Keratinocyte (primary cell): ENCODE measurements at regions not wholly inside any gene's neighbourhood (a gene's known extent, or its start where the extent isn't known, plus 50 kb on each side); places are given as distances from the start of the nearest gene placed in this dataset.

ENCODE experiments used
- EZH2 ChIP-seq: IDR thresholded peaks from one replicate; pipeline ENCODE4 v1.6.1; 2012; ENCODE audit warnings: inconsistent platforms, mild to moderate bottlenecking, low read length, moderate library complexity
- TF ChIP-seq, protein P1 (sequence below), 3 experiments: IDR thresholded peaks in 1 of 3; conservative IDR thresholded peaks in 1 of 3; optimal IDR thresholded peaks in 1 of 3; 2 replicates in 2 of 3; 3 replicates in 1 of 3; pipeline versions ENCODE3 to v1.5.1; 2011; ENCODE audit warnings: low read length in 3 of 3, mild to moderate bottlenecking in 3 of 3, moderate library complexity in 2 of 3, control low read depth in 1 of 3, inconsistent platforms in 1 of 3; ENCODE audit not compliant: insufficient read depth in 2 of 3; ENCODE audit errors: extremely low read depth in 1 of 3

DNA sequence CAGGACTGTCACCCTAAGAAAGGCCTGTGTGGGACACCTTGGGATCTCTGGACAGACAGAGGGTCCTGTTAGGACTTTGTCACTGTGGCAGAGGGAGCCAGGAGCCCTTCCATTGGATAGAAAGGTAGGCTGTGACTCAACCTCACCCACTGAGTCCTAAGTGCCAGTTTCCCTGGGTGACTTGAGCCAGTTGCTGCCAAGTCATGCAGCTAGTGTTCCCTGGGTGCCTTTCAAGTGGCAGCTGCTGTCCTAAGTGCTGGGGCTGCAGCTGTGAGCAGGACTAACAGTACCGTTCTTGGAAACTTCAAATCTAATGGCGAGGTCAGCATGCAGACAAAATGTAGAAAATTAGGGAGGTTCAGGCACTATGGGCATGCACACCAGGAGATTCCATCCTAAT, 393.7 kb downstream of the TMEM135 start:
- TF ChIP-seq EZH2 = no peak
- TF ChIP-seq, protein P1, sequence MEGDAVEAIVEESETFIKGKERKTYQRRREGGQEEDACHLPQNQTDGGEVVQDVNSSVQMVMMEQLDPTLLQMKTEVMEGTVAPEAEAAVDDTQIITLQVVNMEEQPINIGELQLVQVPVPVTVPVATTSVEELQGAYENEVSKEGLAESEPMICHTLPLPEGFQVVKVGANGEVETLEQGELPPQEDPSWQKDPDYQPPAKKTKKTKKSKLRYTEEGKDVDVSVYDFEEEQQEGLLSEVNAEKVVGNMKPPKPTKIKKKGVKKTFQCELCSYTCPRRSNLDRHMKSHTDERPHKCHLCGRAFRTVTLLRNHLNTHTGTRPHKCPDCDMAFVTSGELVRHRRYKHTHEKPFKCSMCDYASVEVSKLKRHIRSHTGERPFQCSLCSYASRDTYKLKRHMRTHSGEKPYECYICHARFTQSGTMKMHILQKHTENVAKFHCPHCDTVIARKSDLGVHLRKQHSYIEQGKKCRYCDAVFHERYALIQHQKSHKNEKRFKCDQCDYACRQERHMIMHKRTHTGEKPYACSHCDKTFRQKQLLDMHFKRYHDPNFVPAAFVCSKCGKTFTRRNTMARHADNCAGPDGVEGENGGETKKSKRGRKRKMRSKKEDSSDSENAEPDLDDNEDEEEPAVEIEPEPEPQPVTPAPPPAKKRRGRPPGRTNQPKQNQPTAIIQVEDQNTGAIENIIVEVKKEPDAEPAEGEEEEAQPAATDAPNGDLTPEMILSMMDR (optimal IDR thresholded peaks at IDR 0.05 in 1 of 3, IDR thresholded peaks at IDR 0.05 in 1 of 3, conservative IDR thresholded peaks at IDR 0.05 in 1 of 3; ENCODE audit: extremely low read depth in 1 of 3, insufficient read depth in 2 of 3, low read length in 3 of 3) = no peak
